HG03045 (cell line): ENCODE measurements at regions not wholly inside any gene's neighbourhood (a gene's known extent, or its start where the extent isn't known, plus 50 kb on each side); places are given as distances from the start of the nearest gene placed in this dataset.
"Not testable (repeated sequence)": the region's sequence is repeated elsewhere in the genome, so short reads cannot be mapped to it uniquely, and the experiment has no call there.

Experiments used
- ATAC-seq: cut with Tn5 transposase; IDR thresholded peaks from one replicate; pipeline ENCODE4 v1.9.1; 2021; ENCODE audit warnings: mild to moderate bottlenecking, moderate library complexity; ENCODE audit not compliant: unreplicated experiment

DNA sequence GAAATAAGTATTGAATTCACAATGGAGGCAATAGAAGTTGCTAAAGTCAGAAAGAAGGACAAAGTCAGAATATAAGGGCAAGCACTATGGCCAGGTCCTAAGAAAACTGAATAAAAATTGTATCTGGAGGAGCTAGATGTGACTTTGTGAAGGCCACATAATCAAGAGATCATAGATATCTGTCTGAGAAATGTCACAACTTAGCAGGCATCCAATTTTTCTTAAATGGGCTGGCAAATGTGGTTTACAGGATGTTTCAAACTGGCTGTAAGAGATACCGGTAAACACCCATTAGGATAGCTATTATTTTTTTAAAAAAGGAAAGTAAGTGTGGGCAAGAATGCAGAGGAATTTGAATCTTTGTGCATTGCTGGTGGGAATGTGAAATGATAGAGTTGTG lies 303.1 kb upstream of the CHORDC1 start:
- ATAC-seq, result no peak

DNA sequence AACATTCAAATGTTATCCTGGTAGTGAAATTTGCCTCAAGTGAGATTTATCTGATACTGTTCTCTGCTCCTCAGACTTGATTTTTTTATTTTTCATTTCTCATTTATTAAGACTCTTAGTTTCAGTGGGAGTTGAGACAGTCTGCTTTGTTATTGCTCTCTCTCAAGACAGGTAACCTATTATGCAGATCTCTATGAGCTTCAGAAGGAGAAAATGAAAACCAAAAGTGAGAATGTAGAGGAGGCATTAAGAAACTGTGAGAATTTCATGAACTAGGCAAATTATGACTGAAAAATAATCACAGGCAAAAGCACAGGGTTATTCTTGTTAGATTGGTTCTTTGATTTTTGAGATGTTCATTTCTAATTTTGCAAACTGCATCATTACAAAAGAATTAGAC lies 290.0 kb upstream of the CHORDC1 start:
- no peak for ATAC-seq

DNA sequence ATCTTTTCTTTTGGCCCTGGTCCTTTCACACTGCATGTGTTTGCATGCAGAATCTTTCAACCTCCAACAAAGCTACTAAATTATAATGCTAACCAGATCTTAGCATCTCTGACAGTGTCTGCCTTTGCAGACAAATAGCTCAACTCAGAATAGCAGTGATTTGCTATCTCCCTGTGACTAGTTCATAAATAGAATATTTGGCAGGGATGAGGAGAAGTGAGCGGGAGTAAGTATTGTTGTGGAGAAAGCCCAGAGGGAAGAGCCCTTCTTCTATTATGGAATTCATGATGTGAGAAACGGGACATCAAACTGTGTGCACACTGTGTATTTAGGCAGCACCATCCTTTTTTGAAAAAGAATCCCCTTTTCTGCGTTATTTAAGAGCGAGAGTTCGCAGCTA lies 288.0 kb upstream of the CHORDC1 start:
- ATAC-seq, result no peak

DNA sequence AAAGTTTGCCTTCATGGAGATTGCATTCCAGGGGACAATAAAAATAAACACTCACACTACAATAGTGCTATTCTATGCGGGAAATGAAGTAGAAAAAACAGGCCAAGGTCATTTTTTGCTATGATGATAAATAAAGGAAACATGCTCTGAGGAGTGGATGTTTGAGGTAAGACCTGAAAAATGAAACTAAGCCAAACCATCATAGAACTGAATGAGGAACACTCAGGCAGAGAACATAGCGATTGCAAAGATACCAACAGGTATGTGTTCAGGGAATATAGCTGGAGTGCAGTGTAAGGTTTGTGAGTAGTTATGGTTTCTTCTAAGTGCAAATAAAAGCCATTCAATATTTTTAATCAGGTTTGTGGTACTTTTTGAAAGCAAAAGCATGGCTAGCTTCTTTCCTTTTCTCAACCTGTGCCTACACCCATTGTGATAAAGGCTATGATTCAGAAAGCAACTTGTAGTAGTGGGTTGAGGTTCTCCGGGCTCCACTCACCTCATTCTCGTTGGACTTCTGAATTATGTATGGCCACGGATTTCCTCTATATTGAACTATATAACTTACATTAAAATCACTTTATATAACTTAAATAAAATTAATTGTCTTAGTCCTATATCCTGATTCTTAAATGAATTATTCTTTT lies 278.2 kb upstream of the CHORDC1 start:
- no peak for ATAC-seq

DNA sequence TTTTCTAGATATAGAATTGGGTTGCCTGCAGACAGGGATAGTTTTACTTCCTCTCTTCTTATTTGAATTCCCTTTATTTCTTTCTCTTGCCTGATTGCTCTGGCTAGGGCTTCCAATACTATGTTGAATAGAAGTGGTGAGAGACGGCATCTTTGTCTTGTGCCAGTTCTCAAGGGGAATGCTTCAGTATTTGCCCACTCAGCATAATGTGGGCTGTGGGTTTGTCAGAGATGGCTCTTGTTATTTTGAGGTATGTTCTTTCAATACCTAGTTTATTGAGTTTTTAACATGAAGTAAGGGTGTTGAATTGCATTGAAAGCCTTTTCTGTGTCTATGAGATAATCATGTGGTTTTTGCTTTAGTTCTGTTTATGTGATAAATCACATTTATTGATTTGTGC lies 273.9 kb upstream of the CHORDC1 start:
- ATAC-seq, result no peak

DNA sequence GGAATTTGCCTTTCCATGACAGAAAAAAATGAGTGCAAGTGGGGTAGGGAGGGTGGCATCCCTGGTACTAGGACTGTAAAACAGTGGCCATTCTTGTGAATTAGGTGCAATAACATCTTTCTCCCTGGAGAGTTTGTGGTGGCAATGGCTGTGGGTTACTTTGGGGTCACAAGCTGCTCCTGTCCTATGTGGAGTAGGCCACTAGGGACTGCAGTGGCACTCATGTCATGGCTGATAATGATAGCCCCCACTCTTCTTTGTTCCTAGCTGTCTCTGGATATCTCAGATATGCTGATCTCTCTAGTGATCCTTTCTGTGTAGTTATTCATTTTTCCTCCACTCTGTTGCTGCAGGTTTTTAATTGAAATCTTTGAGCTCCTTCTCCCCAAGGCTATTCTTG lies 270.5 kb upstream of the CHORDC1 start:
- ATAC-seq, result no peak

GRCh38 chr11:90491466-90491865 lies 268.6 kb upstream of the CHORDC1 start:
- no peak for ATAC-seq

DNA sequence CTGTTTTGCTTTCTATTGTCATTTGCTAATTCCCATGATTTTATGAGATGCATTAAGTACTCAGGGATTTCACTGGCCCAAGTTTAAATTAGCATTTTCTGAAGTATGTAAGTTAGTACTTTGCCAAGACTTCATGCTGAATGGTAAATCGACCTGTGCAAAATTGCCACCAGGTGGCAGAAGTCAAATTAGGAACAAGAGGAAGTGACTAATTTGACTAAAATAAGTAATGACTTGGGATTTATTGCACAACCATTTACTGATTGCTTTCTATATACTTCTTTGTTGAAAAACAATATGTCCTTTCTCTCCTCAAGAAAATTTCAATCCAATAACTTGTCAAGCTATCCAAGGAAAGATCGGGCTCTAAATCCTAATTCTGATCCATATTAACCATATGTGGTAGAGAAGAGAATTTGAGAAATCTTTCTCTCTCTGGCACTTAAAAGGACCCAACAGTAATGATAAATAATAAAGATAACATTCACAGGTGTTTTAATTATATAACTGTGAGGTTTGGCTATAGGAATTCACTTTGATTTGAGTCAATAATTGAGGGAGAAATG lies 253.7 kb upstream of the CHORDC1 start:
- ATAC-seq, result no peak

GRCh38 chr11:90468923-90469322 lies 246.1 kb upstream of the CHORDC1 start:
- ATAC-seq, result no peak

- ATAC-seq, result no peak
These were observed 242.7 kb upstream of the CHORDC1 start for GRCh38 chr11:90465553-90465952.

- not testable (repeated sequence) for ATAC-seq
These were observed 232.6 kb upstream of the CHORDC1 start for GRCh38 chr11:90455347-90455920.

- ATAC-seq, result no peak
These were observed 230.7 kb upstream of the CHORDC1 start for GRCh38 chr11:90453525-90453924.

GRCh38 chr11:90449606-90450005 lies 226.8 kb upstream of the CHORDC1 start:
- ATAC-seq, result no peak

GRCh38 chr11:90448256-90448655 lies 225.4 kb upstream of the CHORDC1 start:
- ATAC-seq, result no peak

GRCh38 chr11:90447618-90448017 lies 224.8 kb upstream of the CHORDC1 start:
- ATAC-seq, result no peak

DNA sequence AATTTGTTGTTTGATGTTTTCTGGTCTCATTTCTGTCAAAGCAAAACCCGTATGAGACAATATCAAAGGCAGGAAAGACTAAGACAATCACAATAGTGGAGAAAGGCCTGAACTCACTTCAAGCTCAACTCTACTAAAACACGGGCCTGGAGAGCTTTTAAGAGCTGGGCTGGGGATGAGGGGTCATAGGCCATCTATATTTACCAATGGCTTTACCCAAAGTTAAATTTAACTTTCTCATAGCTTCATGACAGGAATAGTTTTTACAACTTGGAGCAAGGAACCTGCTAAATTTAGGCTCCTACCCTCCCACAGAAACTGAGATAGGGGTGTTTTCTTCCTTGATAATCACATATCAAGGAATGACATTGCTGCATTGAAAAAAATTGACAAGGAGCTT lies 223.4 kb upstream of the CHORDC1 start:
- ATAC-seq, result no peak

GRCh38 chr11:90438069-90438468 lies 215.2 kb upstream of the CHORDC1 start:
- no peak for ATAC-seq

DNA sequence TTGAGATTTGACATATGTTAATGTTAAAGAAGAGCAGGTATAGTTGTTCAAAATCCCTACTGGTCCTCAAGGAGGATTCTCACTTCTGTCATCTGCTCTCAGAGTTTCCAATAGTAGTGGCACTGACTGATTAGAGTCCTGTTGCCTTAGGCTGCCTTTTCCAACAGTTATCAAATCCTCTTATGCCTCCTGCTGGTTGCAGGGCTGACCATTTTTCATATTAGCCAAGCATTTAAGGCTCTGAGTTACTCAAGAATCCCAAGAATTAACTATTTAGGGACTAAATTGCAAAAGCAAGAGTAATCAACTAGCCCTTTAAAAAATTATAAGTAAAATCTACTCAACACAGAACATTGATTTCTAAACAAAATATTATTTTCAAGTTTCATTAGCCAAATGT lies 212.0 kb upstream of the CHORDC1 start:
- ATAC-seq, result no peak

DNA sequence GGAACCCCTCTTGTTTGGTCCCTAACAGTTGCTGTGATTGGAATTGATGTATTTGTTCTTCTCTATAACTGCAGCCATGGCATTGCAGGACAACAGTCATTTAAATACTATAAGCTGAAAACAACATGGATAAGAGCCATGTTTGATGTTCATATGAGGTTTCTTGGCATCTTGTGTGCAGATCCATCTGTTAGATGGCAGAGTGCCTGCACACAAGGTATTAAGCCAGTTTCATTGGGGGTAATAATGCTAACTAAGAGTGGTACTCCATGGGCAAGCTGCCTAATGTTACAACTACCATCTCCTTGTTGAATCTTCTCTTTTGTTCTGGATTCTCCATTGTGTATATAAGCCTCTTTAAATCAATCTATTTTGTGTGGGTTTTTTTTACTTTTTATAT lies 206.0 kb upstream of the CHORDC1 start:
- ATAC-seq, result no peak

DNA sequence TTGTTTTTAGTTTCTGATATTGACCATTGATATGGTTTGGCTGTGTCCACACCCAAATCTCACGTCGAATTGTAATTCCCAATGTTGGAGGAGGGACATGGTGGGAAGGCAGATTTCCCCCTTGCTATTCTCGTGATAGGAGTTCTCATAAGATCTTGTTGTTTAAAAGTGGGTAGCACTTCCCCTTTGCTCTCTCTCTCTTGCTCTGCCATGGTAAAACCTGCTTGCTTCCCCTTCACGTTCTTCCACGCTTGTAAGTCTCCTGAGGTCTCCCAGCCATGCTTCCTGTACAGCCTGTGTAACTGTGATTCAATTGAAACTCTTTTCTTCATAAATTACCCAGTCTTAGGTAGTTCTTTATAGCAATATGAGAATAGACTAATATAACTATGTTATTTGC lies 203.6 kb upstream of the CHORDC1 start:
- ATAC-seq, result no peak

DNA sequence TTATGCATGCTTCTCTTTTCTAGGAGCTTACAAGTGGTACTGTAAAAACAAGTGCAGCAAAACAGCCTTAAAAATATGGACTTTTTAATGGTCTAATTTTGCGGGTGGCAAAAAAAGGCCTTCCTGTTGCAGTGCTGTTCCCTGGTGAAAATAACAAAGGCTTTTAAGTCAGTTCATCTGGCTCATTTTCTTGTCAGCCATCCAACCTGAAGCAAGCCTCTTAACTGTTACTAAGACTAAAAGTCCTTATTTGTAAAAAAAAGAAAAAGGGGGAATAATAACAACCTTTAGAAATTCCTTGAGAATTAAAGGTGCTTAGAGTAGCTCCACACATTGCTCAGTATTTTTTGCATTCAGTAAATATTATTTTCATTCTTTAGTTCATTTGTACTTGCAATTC lies 200.5 kb upstream of the CHORDC1 start:
- no peak for ATAC-seq

- ATAC-seq, result not testable (repeated sequence)
These were observed 199.9 kb upstream of the CHORDC1 start for GRCh38 chr11:90422787-90423186.

- ATAC-seq, result no peak
These were observed 191.4 kb upstream of the CHORDC1 start for GRCh38 chr11:90414221-90414620.
